ENCODE measurements at regions not wholly inside any gene's neighbourhood (a gene's known extent, or its start where the extent isn't known, plus 50 kb on each side); places are given as distances from the start of the nearest gene placed in this dataset.

- H3K27me3 Mint-ChIP-seq (ENCODE audit: insufficient read depth, low read depth, poor library complexity): no peaks in the 10 kb centered on the region
- Histone ChIP-seq H3K27me3 (ENCODE audit: insufficient read depth) (no peaks in the 10 kb centered on the region), H3F3A (replicated peaks; ENCODE audit: low read depth) (no peaks in the 10 kb centered on the region), H2AFZ (no peak overlapping the region), H3K9me2 (ENCODE audit: insufficient read depth) (peaks cover 5% of the 10 kb centered on the region; the same call in 1 of the 2 replicates), H3K27ac (ENCODE audit: low read depth) (no peak overlapping the region), H3K36me3 (ENCODE audit: insufficient read depth) (no peaks in the 10 kb centered on the region), H3K4me3 (no peak overlapping the region), H3K4me2 (no peak overlapping the region), H3K4me1 (ENCODE audit: insufficient read depth) (no peaks in the 10 kb centered on the region), H3K79me2 (replicated peaks; ENCODE audit: insufficient read depth) (no peaks in the 10 kb centered on the region), H4K20me1 (replicated peaks; ENCODE audit: insufficient read depth) (no peaks in the 10 kb centered on the region)
- DNase-seq (ENCODE audit: low spot score): no peak
- TF ChIP-seq EZH2 (IDR thresholded peaks at IDR 0.05; ENCODE audit: low read depth, unreplicated experiment) (no peak), ZNF331 (CRISPR knock-in tag; IDR thresholded peaks at IDR 0.05; ENCODE audit: low read depth) (no peak), EZH2phosphoT487 (IDR thresholded peaks at IDR 0.05; ENCODE audit: unreplicated experiment) (no peak), STAT1 (IDR thresholded peaks at IDR 0.05; ENCODE audit: unreplicated experiment) (no peak), JUNB (IDR thresholded peaks at IDR 0.05; ENCODE audit: unreplicated experiment) (no peak), CREB1 (CRISPR knock-in tag; IDR thresholded peaks at IDR 0.05; ENCODE audit: low read depth) (no peak), REST (IDR thresholded peaks at IDR 0.05; ENCODE audit: unreplicated experiment) (no peak), ZNF462 (CRISPR knock-in tag; IDR thresholded peaks at IDR 0.05) (no peak), CTCF (conservative IDR thresholded peaks at IDR 0.05; ENCODE audit: low read depth in 2 of 2) (no peak), POLR2AphosphoS5 (IDR thresholded peaks at IDR 0.05; ENCODE audit: low read depth) (no peak), ETS1 (IDR thresholded peaks at IDR 0.05) (no peak), NANOG (IDR thresholded peaks at IDR 0.05; ENCODE audit: borderline replicate concordance) (no peak), ZNF114 (CRISPR knock-in tag; IDR thresholded peaks at IDR 0.05) (no peak)
- H3K4me3 Mint-ChIP-seq: no peak overlapping the region
- peaks cover 3% of the 10 kb centered on the region; the same call in 1 of the 3 replicates for H3K9me3 Mint-ChIP-seq
- no peak for ATAC-seq
- H3K36me3 Mint-ChIP-seq (ENCODE audit: low read depth): no peaks in the 10 kb centered on the region
- no peaks in the 10 kb centered on the region; the same call in 2 of the 3 replicates for H3K4me1 Mint-ChIP-seq
- no peak overlapping the region for H3K27ac Mint-ChIP-seq
These were observed 382.1 kb downstream of the ANKRD7 start for GRCh38 chr7:118606602-118607001.

Data from GM23338 (cell line).